GM11168 (cell line): ENCODE measurements at regions not wholly inside any gene's neighbourhood (a gene's known extent, or its start where the extent isn't known, plus 50 kb on each side); places are given as distances from the start of the nearest gene placed in this dataset.
"Not testable (repeated sequence)": the region's sequence is repeated elsewhere in the genome, so short reads cannot be mapped to it uniquely, and the experiment has no call there.

Source experiments
- in situ Hi-C: fragments of 300-500 bp; cut with MboI; formaldehyde crosslinking; loops from one replicate; pipeline ENCODE4 v1.12.0; 2022; ENCODE audit warnings: low sequenced_read_pairs; ENCODE audit not compliant: unreplicated experiment

DNA sequence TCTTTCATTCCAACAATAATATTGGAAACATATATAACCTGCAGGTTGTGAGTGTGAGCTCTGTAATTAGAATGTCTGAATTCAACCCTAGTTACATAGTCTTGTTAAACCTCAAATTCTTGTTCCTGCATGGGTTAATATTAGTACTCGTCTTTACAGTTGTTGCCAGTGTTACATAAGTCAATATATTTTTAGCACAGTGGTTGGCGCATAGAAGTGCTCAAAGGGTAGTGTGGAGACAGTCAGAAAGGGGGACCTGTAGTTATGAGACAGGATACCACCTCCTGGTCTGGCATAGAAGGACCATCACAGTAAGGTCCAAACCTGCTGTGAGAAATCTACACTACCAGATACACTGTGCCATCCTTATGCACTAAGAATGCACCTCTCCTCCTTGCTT, 1045.9 kb upstream of the SLIT2 start:
- in situ Hi-C loops, result no loop called here

DNA sequence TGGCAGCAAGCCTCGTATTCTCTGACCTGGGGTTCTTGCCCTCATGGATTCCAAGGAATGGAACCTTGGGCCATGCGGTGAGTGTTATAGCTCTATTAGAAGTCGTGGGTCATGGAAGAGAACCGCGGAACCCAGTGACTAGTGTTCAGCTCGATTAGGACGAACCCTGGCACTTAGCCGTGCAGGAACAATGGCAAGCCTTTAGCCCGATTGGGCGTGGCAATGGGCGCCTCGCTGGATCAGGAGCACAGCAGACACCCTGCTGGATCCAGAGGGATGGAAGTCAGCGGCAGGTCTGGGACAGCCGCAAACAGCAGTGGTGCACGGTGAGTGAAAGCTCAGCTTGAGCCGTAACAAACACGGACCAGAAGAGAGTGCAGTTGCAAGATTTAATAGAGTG, 1053.9 kb upstream of the SLIT2 start:
- in situ Hi-C loops, result not testable (repeated sequence)

DNA sequence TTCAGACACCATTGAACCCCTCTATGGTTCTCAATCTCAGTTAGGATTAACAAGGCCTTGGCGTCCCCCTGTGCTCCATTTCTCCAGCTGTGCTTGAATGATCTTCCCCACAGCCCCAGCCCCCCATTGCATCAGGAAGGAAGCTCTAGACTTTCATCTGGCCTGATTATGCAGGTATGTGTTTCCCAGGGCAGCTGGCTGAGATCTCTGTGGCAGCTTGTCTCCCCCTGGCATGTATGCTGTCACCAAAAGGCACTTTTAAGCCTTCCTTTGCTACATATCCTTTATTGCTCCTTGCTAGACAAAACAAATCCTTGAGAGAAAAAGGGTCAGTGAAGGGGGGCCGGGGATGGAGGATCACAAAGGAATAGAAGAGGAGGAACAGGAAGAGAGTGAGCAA, 1056.0 kb upstream of the SLIT2 start:
- in situ Hi-C loops, result no loop called here

GRCh38 chr4:19194672-19195071, 1057.0 kb upstream of the SLIT2 start:
- in situ Hi-C loops, result no loop called here

GRCh38 chr4:19193274-19193981, 1058.3 kb upstream of the SLIT2 start:
- in situ Hi-C loops, result no loop called here

DNA sequence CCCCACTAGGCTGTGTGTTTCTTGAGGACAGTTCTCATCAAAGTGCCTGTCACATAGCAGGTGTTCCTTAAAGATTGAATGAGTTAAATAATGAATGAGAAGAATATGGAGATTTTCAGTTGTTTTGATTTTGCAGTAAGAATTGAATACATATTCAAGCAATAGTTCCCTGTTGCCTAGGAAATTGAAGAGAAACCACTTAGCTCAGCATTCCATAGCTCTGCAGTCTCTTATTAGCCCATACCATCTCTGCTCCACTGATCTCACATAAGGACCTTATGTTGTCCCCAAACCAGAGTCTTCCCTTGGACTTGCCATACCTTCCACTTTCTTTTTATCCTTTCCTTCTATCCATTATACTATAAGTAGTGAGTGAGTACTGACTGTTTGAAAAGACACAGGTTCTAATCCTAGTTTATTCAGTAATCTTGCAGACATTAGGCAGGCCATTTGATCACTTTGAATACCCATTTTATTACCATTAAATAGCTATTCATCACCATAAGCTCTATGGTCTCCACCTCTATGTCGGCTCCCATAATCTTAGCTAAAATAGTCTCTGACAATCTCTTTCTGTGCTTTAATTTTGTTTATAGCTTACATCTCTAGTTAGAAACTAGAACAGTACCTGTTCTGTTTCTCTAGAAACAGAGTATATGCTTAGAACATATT, 1059.6 kb upstream of the SLIT2 start:
- in situ Hi-C loops, result no loop called here

- in situ Hi-C loops, result no loop called here
Observed at GRCh38 chr4:19187691-19188090, 1064.0 kb upstream of the SLIT2 start.

GRCh38 chr4:19187096-19187495, 1064.6 kb upstream of the SLIT2 start:
- in situ Hi-C loops, result no loop called here

DNA sequence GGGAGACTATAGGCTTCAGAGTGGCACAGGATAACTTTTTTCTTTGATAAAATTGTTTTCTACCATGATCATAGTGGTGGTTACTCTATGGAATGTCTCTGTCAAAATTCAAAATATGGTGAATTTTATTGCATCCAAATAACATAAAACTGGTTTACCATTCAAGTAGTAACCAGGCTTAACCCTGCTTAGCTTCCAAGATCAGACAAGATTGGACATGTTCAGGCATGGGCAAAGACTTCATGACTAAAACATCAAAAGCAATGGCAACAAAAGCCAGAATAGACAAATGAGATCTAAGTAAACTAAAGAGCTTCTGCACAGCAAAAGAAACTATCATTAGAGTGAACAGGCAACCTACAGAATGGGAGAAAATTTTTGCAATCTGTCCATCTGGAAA, 1070.1 kb upstream of the SLIT2 start:
- in situ Hi-C loops, result not testable (repeated sequence)

GRCh38 chr4:19178835-19179234, 1072.9 kb upstream of the SLIT2 start:
- in situ Hi-C loops, result no loop called here

- in situ Hi-C loops, result no loop called here
Observed at GRCh38 chr4:19177616-19178015, 1074.1 kb upstream of the SLIT2 start.

DNA sequence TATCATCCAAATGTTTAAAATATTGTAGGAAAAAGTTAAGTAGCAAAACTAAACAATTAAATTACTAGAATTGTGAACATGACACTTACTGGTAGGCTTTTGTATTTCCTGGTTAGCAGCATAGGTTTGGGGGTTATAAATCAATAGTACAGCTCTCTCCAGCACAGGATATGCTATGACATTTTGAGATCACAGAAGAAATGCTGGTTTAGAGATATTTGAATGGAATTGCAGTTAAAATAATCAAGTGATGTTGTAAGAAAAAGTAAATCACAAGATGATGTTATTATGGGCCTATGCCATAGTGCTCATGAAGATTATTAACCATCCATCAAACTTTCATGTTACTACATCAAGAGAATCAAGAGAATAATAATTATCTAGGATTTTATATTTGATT, 1079.9 kb upstream of the SLIT2 start:
- in situ Hi-C loops, result no loop called here

- in situ Hi-C loops, result no loop called here
Observed at GRCh38 chr4:19167311-19167710, 1084.4 kb upstream of the SLIT2 start.

GRCh38 chr4:19164334-19164733, 1087.4 kb upstream of the SLIT2 start:
- in situ Hi-C loops, result no loop called here

DNA sequence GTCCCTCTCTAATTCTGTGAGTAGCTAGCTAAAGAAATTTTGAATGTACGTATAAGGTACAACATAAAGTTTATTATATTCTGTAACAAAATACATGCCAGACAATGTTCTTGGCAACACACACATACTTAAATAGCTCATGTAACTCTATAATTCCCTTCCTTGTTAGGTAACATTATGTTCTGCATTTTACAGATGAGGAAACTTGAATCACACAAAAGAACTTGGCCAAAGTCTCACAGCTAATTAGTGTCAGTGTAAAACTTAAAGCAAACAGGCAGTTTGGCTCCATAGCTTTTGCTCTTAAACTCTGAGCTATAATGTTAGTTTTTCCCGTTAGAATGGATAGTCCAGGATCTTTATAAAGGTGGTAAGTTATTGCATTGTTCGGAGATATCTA, 1091.8 kb upstream of the SLIT2 start:
- in situ Hi-C loops, result no loop called here

GRCh38 chr4:19158107-19158809, 1093.4 kb upstream of the SLIT2 start:
- in situ Hi-C loops, result no loop called here

DNA sequence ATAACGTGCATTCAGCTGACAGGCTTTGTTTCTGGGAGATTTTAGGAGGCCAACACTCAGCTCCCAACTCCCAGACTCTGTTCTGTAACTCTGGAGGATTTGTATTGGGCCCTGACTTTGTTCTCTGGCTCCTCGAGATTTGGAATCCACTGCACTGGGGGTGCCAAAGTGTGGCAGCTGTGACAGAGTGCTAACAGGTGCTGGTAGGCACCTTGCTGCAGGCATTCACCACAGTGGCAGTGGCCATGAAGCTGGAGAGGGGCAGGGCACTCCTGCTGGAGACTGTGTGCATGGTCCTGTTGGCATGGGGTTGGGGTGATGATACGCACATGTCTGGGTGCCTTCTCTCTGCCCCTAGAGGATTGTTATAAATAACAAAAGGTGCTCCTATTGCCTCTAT, 1094.9 kb upstream of the SLIT2 start:
- in situ Hi-C loops, result no loop called here

GRCh38 chr4:19155568-19155967, 1096.1 kb upstream of the SLIT2 start:
- in situ Hi-C loops, result no loop called here

DNA sequence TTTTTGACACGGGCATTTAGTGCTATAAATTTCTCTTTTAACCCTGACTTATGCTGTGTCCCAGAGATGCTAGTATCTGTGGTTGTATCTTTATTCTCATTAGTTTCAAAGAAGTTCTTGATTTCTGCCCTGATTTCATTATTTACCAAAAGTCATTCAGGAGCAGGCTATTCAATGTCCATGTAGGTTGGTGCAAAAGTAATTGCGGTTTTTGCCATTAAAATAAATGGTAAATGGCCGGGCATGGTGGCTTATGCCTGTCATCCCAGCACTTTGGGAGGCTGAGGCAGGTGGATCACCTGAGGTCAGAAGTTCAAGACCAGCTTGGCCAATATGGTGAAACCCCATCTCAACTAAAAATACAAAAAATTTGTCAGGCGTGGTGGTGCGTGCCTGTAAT, 1097.4 kb upstream of the SLIT2 start:
- in situ Hi-C loops, result not testable (repeated sequence)

- in situ Hi-C loops, result no loop called here
Observed at GRCh38 chr4:19152264-19152663, 1099.4 kb upstream of the SLIT2 start.

GRCh38 chr4:19151684-19152083, 1100.0 kb upstream of the SLIT2 start:
- in situ Hi-C loops, result no loop called here
